ENCODE measurements at regions not wholly inside any gene's neighbourhood (a gene's known extent, or its start where the extent isn't known, plus 50 kb on each side); places are given as distances from the start of the nearest gene placed in this dataset.

GRCh38 chr10:34008656-34009055, 674.2 kb upstream of the NRP1 start:
- no peaks in the 10 kb centered on the region for H3K27me3 ChIP-seq (ENCODE audit: control insufficient read depth in 3 of 3, insufficient read depth in 3 of 3, low read length in 3 of 3)
- WGBS, 3 donors = 93 to 100% (median 98%) methylated on average over 1 of the region's 1 CpG
- H3K4me1 ChIP-seq (ENCODE audit: control insufficient read depth in 3 of 3, insufficient read depth in 2 of 3, low read depth in 1 of 3, low read length in 2 of 3) = no peaks in the 10 kb centered on the region
- no peak overlapping the region for H3K4me3 ChIP-seq (ENCODE audit: low read depth in 1 of 3, low read length in 3 of 3)
- H3K27ac ChIP-seq (ENCODE audit: low read depth in 1 of 3, low read length in 2 of 3) = no peak overlapping the region
- H3K36me3 ChIP-seq (ENCODE audit: control insufficient read depth in 3 of 3, insufficient read depth in 2 of 3, low read depth in 1 of 3, low read length in 3 of 3) = no peaks in the 10 kb centered on the region
- no peaks in the 10 kb centered on the region for H3K9me3 ChIP-seq (ENCODE audit: control insufficient read depth in 2 of 2, insufficient read depth in 1 of 2, low read depth in 1 of 2, low read length in 1 of 2)
- DNase-seq (no peak), FAIRE-seq (no peak)

- FAIRE-seq (no peak), DNase-seq (no peak)
- no peak overlapping the region for H3K27ac ChIP-seq (ENCODE audit: low read depth in 1 of 3, low read length in 2 of 3)
- H3K36me3 ChIP-seq (ENCODE audit: control insufficient read depth in 3 of 3, insufficient read depth in 2 of 3, low read depth in 1 of 3, low read length in 3 of 3) = no peaks in the 10 kb centered on the region
- no peak overlapping the region for H3K4me3 ChIP-seq (ENCODE audit: low read depth in 1 of 3, low read length in 3 of 3)
- no peaks in the 10 kb centered on the region for H3K4me1 ChIP-seq (ENCODE audit: control insufficient read depth in 3 of 3, insufficient read depth in 2 of 3, low read depth in 1 of 3, low read length in 2 of 3)
- no peaks in the 10 kb centered on the region for H3K9me3 ChIP-seq (ENCODE audit: control insufficient read depth in 2 of 2, insufficient read depth in 1 of 2, low read depth in 1 of 2, low read length in 1 of 2)
- 31 to 69% (median 49%) methylated on average over 5 of the region's 5 CpGs for whole genome bisulfite sequencing, 3 donors
- H3K27me3 ChIP-seq (ENCODE audit: control insufficient read depth in 3 of 3, insufficient read depth in 3 of 3, low read length in 3 of 3) = no peaks in the 10 kb centered on the region
Observed at GRCh38 chr10:34006471-34006870, 672.0 kb upstream of the NRP1 start.

- H3K4me1 ChIP-seq (ENCODE audit: control insufficient read depth in 3 of 3, insufficient read depth in 2 of 3, low read depth in 1 of 3, low read length in 2 of 3) = no peaks in the 10 kb centered on the region
- H3K36me3 ChIP-seq (ENCODE audit: control insufficient read depth in 3 of 3, insufficient read depth in 2 of 3, low read depth in 1 of 3, low read length in 3 of 3) = no peaks in the 10 kb centered on the region
- H3K9me3 ChIP-seq (ENCODE audit: control insufficient read depth in 2 of 2, insufficient read depth in 1 of 2, low read depth in 1 of 2, low read length in 1 of 2) = peaks cover 0 to 6% of the 10 kb centered on the region in 2 donors
- 79 to 82% (median 82%) methylated on average over 7 of the region's 7 CpGs for WGBS, 3 donors
- DNase-seq (no peak), FAIRE-seq (no peak)
- no peaks in the 10 kb centered on the region for H3K27me3 ChIP-seq (ENCODE audit: control insufficient read depth in 3 of 3, insufficient read depth in 3 of 3, low read length in 3 of 3)
- H3K27ac ChIP-seq (ENCODE audit: low read depth in 1 of 3, low read length in 2 of 3) = no peak overlapping the region
- no peak overlapping the region for H3K4me3 ChIP-seq (ENCODE audit: low read depth in 1 of 3, low read length in 3 of 3)
Observed at GRCh38 chr10:34003561-34003960, 669.1 kb upstream of the NRP1 start.

GRCh38 chr10:34002896-34003295, 668.4 kb upstream of the NRP1 start:
- no peaks in the 10 kb centered on the region for H3K27me3 ChIP-seq (ENCODE audit: control insufficient read depth in 3 of 3, insufficient read depth in 3 of 3, low read length in 3 of 3)
- FAIRE-seq = no peak
- no peak for DNase-seq
- 87 to 95% (median 88%) methylated on average over 3 of the region's 3 CpGs for WGBS, 3 donors
- H3K36me3 ChIP-seq (ENCODE audit: control insufficient read depth in 3 of 3, insufficient read depth in 2 of 3, low read depth in 1 of 3, low read length in 3 of 3) = no peaks in the 10 kb centered on the region
- H3K9me3 ChIP-seq (ENCODE audit: control insufficient read depth in 2 of 2, insufficient read depth in 1 of 2, low read depth in 1 of 2, low read length in 1 of 2) = peaks cover 0 to 6% of the 10 kb centered on the region in 2 donors
- no peaks in the 10 kb centered on the region for H3K4me1 ChIP-seq (ENCODE audit: control insufficient read depth in 3 of 3, insufficient read depth in 2 of 3, low read depth in 1 of 3, low read length in 2 of 3)
- no peak overlapping the region for H3K27ac ChIP-seq (ENCODE audit: low read depth in 1 of 3, low read length in 2 of 3)
- no peak overlapping the region for H3K4me3 ChIP-seq (ENCODE audit: low read depth in 1 of 3, low read length in 3 of 3)

- Histone ChIP-seq H3K4me3 (ENCODE audit: low read depth in 1 of 3, low read length in 3 of 3) (no peak overlapping the region), H3K27me3 (ENCODE audit: control insufficient read depth in 3 of 3, insufficient read depth in 3 of 3, low read length in 3 of 3) (no peaks in the 10 kb centered on the region), H3K9me3 (ENCODE audit: control insufficient read depth in 2 of 2, insufficient read depth in 1 of 2, low read depth in 1 of 2, low read length in 1 of 2) (peaks cover 0 to 6% of the 10 kb centered on the region in 2 donors), H3K27ac (ENCODE audit: low read depth in 1 of 3, low read length in 2 of 3) (no peak overlapping the region), H3K36me3 (ENCODE audit: control insufficient read depth in 3 of 3, insufficient read depth in 2 of 3, low read depth in 1 of 3, low read length in 3 of 3) (no peaks in the 10 kb centered on the region), H3K4me1 (ENCODE audit: control insufficient read depth in 3 of 3, insufficient read depth in 2 of 3, low read depth in 1 of 3, low read length in 2 of 3) (no peaks in the 10 kb centered on the region)
- DNase-seq = no peak
- no peak for FAIRE-seq
- 26 to 64% (median 37%) methylated on average over 5 of the region's 5 CpGs for WGBS, 3 donors
Observed at GRCh38 chr10:34001831-34002230, 667.4 kb upstream of the NRP1 start.

GRCh38 chr10:34001087-34001580, 666.7 kb upstream of the NRP1 start:
- Histone ChIP-seq H3K4me3 (ENCODE audit: low read depth in 1 of 3, low read length in 3 of 3) (no peak overlapping the region), H3K27ac (ENCODE audit: low read depth in 1 of 3, low read length in 2 of 3) (no peak overlapping the region), H3K36me3 (ENCODE audit: control insufficient read depth in 3 of 3, insufficient read depth in 2 of 3, low read depth in 1 of 3, low read length in 3 of 3) (no peaks in the 10 kb centered on the region), H3K27me3 (ENCODE audit: control insufficient read depth in 3 of 3, insufficient read depth in 3 of 3, low read length in 3 of 3) (no peaks in the 10 kb centered on the region), H3K9me3 (ENCODE audit: control insufficient read depth in 2 of 2, insufficient read depth in 1 of 2, low read depth in 1 of 2, low read length in 1 of 2) (peaks cover 0 to 6% of the 10 kb centered on the region in 2 donors), H3K4me1 (ENCODE audit: control insufficient read depth in 3 of 3, insufficient read depth in 2 of 3, low read depth in 1 of 3, low read length in 2 of 3) (no peaks in the 10 kb centered on the region)
- peak in 1 of 2 donors; percentile 5 for DNase-seq
- no peak for FAIRE-seq
- WGBS, 3 donors = 17 to 42% (median 29%) methylated on average over 5 of the region's 5 CpGs

- DNase-seq (no peak), FAIRE-seq (no peak)
- H3K4me1 ChIP-seq (ENCODE audit: control insufficient read depth in 3 of 3, insufficient read depth in 2 of 3, low read depth in 1 of 3, low read length in 2 of 3) = no peaks in the 10 kb centered on the region
- H3K27ac ChIP-seq (ENCODE audit: low read depth in 1 of 3, low read length in 2 of 3) = no peak overlapping the region
- no peak overlapping the region for H3K4me3 ChIP-seq (ENCODE audit: low read depth in 1 of 3, low read length in 3 of 3)
- no peaks in the 10 kb centered on the region for H3K36me3 ChIP-seq (ENCODE audit: control insufficient read depth in 3 of 3, insufficient read depth in 2 of 3, low read depth in 1 of 3, low read length in 3 of 3)
- WGBS, 3 donors = 87 to 92% (median 89%) methylated on average over 5 of the region's 5 CpGs
- no peaks in the 10 kb centered on the region for H3K27me3 ChIP-seq (ENCODE audit: control insufficient read depth in 3 of 3, insufficient read depth in 3 of 3, low read length in 3 of 3)
- H3K9me3 ChIP-seq (ENCODE audit: control insufficient read depth in 2 of 2, insufficient read depth in 1 of 2, low read depth in 1 of 2, low read length in 1 of 2) = no peaks in the 10 kb centered on the region
Observed at GRCh38 chr10:33993917-33994316, 659.5 kb upstream of the NRP1 start.

- H3K9me3 ChIP-seq (ENCODE audit: control insufficient read depth in 2 of 2, insufficient read depth in 1 of 2, low read depth in 1 of 2, low read length in 1 of 2) = no peaks in the 10 kb centered on the region
- H3K27me3 ChIP-seq (ENCODE audit: control insufficient read depth in 3 of 3, insufficient read depth in 3 of 3, low read length in 3 of 3) = no peaks in the 10 kb centered on the region
- DNase-seq (no peak), FAIRE-seq (no peak)
- H3K4me1 ChIP-seq (ENCODE audit: control insufficient read depth in 3 of 3, insufficient read depth in 2 of 3, low read depth in 1 of 3, low read length in 2 of 3) = no peaks in the 10 kb centered on the region
- no peak overlapping the region for H3K4me3 ChIP-seq (ENCODE audit: low read depth in 1 of 3, low read length in 3 of 3)
- 66 to 81% (median 76%) methylated on average over 3 of the region's 3 CpGs for WGBS, 3 donors
- no peak overlapping the region for H3K27ac ChIP-seq (ENCODE audit: low read depth in 1 of 3, low read length in 2 of 3)
- no peaks in the 10 kb centered on the region for H3K36me3 ChIP-seq (ENCODE audit: control insufficient read depth in 3 of 3, insufficient read depth in 2 of 3, low read depth in 1 of 3, low read length in 3 of 3)
Observed at GRCh38 chr10:33991924-33992323, 657.5 kb upstream of the NRP1 start.

GRCh38 chr10:33986515-33986914, 652.0 kb upstream of the NRP1 start:
- DNase-seq = no peak
- peaks cover 0 to 3% of the 10 kb centered on the region in 2 donors for H3K9me3 ChIP-seq (ENCODE audit: control insufficient read depth in 2 of 2, insufficient read depth in 1 of 2, low read depth in 1 of 2, low read length in 1 of 2)
- WGBS, 3 donors = 46 to 63% (median 51%) methylated on average over 4 of the region's 4 CpGs
- no peak overlapping the region for H3K4me3 ChIP-seq (ENCODE audit: low read depth in 1 of 3, low read length in 3 of 3)
- H3K36me3 ChIP-seq (ENCODE audit: control insufficient read depth in 3 of 3, insufficient read depth in 2 of 3, low read depth in 1 of 3, low read length in 3 of 3) = no peaks in the 10 kb centered on the region
- H3K4me1 ChIP-seq (ENCODE audit: control insufficient read depth in 3 of 3, insufficient read depth in 2 of 3, low read depth in 1 of 3, low read length in 2 of 3) = no peaks in the 10 kb centered on the region
- no peaks in the 10 kb centered on the region for H3K27me3 ChIP-seq (ENCODE audit: control insufficient read depth in 3 of 3, insufficient read depth in 3 of 3, low read length in 3 of 3)
- FAIRE-seq = no peak
- no peak overlapping the region for H3K27ac ChIP-seq (ENCODE audit: low read depth in 1 of 3, low read length in 2 of 3)

All from small intestine (tissue), 7 donors.